ENCODE measurements at regions not wholly inside any gene's neighbourhood (a gene's known extent, or its start where the extent isn't known, plus 50 kb on each side); places are given as distances from the start of the nearest gene placed in this dataset.

DNA sequence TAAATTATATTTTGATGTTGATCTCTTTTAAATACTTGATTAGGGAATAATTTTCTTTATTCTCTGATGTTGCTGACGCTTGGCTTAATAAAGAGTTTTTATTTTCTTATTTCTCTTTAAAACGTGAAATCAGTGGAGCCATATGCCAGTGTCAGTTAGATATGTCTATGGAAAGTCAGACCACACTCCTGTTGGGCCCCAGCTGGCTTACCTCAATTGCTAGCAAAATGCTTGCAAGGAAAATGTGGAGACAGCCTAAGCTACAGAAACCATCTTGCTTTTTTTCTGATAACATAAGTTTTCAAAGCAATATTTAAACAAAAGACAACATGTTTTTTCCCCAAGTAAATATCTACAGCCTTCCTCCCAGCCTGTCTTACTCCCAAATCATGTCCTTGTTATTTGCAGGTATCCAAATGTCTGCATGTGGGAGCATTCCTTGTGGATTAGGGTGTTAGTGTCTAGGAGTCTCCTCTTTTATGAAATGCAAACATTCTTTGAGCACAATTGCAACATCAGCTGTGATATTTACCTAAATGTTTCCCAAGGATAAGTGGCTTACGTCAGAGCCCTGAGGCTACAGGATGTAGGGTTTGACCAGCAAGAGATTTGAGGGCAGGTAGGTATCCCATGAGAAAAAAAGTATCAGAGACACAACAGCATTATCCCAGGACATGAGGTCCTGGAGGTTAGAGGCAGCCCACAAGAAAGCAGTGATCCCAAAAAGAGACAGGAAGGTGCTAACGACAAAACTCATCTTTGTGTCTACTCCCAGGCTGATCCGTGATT is 117.2 kb upstream of the KCNJ15 start:
- TF ChIP-seq CTCF (IDR thresholded peaks at IDR 0.05) (no peak), POLR2A (IDR thresholded peaks at IDR 0.05) (no peak), POLR2AphosphoS5 (IDR thresholded peaks at IDR 0.05) (no peak), EP300 (IDR thresholded peaks at IDR 0.05) (peak in 1 of 4 donors; percentile 85)
